Osteoblast (primary cell): ENCODE measurements at regions not wholly inside any gene's neighbourhood (a gene's known extent, or its start where the extent isn't known, plus 50 kb on each side); places are given as distances from the start of the nearest gene placed in this dataset.

Source experiments
- DNase-seq: peaks from one replicate; pipeline ENCODE4 v3.0.0; 2011; ENCODE audit warnings: low spot score, mixed read lengths; ENCODE audit not compliant: insufficient read length; ENCODE audit errors: missing footprints
- H2AFZ ChIP-seq: 2 replicates; pipeline ENCODE4 v1.6.0; 2011; ENCODE audit warnings: mild to moderate bottlenecking, low read length
- H3K27ac ChIP-seq: 2 replicates; pipeline ENCODE4 v1.5.1; 2011; ENCODE audit warnings: mild to moderate bottlenecking, low read depth, low read length, moderate library complexity
- H3K27me3 ChIP-seq: 2 replicates; pipeline ENCODE4 v1.6.0; 2012; ENCODE audit warnings: mild to moderate bottlenecking, control low read depth, inconsistent platforms, low read length, moderate library complexity; ENCODE audit not compliant: insufficient read depth
- H3K36me3 ChIP-seq: 2 replicates; pipeline ENCODE4 v1.5.1; 2011; ENCODE audit warnings: mild to moderate bottlenecking, low read length, control low read depth, moderate library complexity; ENCODE audit not compliant: insufficient read depth
- H3K4me1 ChIP-seq: 2 replicates; pipeline ENCODE4 v1.5.1; 2011; ENCODE audit warnings: mild to moderate bottlenecking, low read length, control low read depth, moderate library complexity; ENCODE audit not compliant: insufficient read depth
- H3K4me2 ChIP-seq: 2 replicates; pipeline ENCODE4 v1.6.0; 2011; ENCODE audit warnings: mild to moderate bottlenecking, low read length; ENCODE audit not compliant: insufficient read depth
- H3K4me3 ChIP-seq: fragments of 200-600 bp; sonication (generic); 3 replicates; pipeline ENCODE4 v1.5.1; 2012; ENCODE audit warnings: mild to moderate bottlenecking, low read length, inconsistent platforms; ENCODE audit not compliant: insufficient read depth
- H3K79me2 ChIP-seq: 2 replicates; pipeline ENCODE4 v1.6.0; 2012; ENCODE audit warnings: mild to moderate bottlenecking, low read length, control low read depth, inconsistent platforms; ENCODE audit not compliant: insufficient read depth
- H3K9me3 ChIP-seq: 2 replicates; pipeline ENCODE4 v1.5.1; 2011; ENCODE audit warnings: low read depth, low read length, control low read depth
- H4K20me1 ChIP-seq: 2 replicates; pipeline ENCODE4 v1.6.0; 2012; ENCODE audit warnings: mild to moderate bottlenecking, low read length, control low read depth; ENCODE audit not compliant: insufficient read depth
- CTCF ChIP-seq: IDR thresholded peaks from 2 replicates; pipeline ENCODE4 v1.5.1; 2011; ENCODE audit warnings: mild to moderate bottlenecking, low read depth, low read length, moderate library complexity; ENCODE audit errors: extremely low read depth

- DNase-seq: no peak
- no peaks in the 10 kb centered on the region for H3K27me3 ChIP-seq
- no peak overlapping the region for H3K4me3 ChIP-seq
- no peaks in the 10 kb centered on the region for H3K79me2 ChIP-seq
- no peak overlapping the region for H3K4me2 ChIP-seq
- TF ChIP-seq CTCF: no peak
- no peaks in the 10 kb centered on the region for H3K36me3 ChIP-seq
- no peak overlapping the region for H2AFZ ChIP-seq
- H3K4me1 ChIP-seq: no peaks in the 10 kb centered on the region
- no peaks in the 10 kb centered on the region for H4K20me1 ChIP-seq
- peaks cover 2% of the 10 kb centered on the region for H3K9me3 ChIP-seq
- H3K27ac ChIP-seq: no peak overlapping the region
Observed at GRCh38 chr1:34283142-34283541, 106.4 kb downstream of the C1orf94 start.

GRCh38 chr1:34286511-34286910 is 109.8 kb downstream of the C1orf94 start:
- no peaks in the 10 kb centered on the region for H4K20me1 ChIP-seq
- no peak for DNase-seq
- H3K4me2 ChIP-seq: no peak overlapping the region
- no peaks in the 10 kb centered on the region for H3K36me3 ChIP-seq
- no peak overlapping the region for H3K4me3 ChIP-seq
- H2AFZ ChIP-seq: no peak overlapping the region
- no peak overlapping the region for H3K27ac ChIP-seq
- no peaks in the 10 kb centered on the region for H3K79me2 ChIP-seq
- no peak for TF ChIP-seq CTCF
- no peaks in the 10 kb centered on the region for H3K4me1 ChIP-seq
- peaks cover 2% of the 10 kb centered on the region for H3K9me3 ChIP-seq
- no peaks in the 10 kb centered on the region for H3K27me3 ChIP-seq

- Histone ChIP-seq H3K27ac (no peak overlapping the region), H3K27me3 (no peaks in the 10 kb centered on the region), H3K4me3 (no peak overlapping the region), H4K20me1 (no peaks in the 10 kb centered on the region), H3K79me2 (no peaks in the 10 kb centered on the region), H3K36me3 (no peaks in the 10 kb centered on the region), H3K9me3 (peaks cover 2% of the 10 kb centered on the region), H3K4me1 (no peaks in the 10 kb centered on the region), H2AFZ (no peak overlapping the region), H3K4me2 (no peak overlapping the region)
- TF ChIP-seq CTCF: no peak
- no peak for DNase-seq
Observed at GRCh38 chr1:34290831-34291230, 114.1 kb downstream of the C1orf94 start.

GRCh38 chr1:34292472-34292871 is 115.8 kb downstream of the C1orf94 start:
- Histone ChIP-seq H3K4me3 (no peak overlapping the region), H3K4me1 (no peaks in the 10 kb centered on the region), H3K4me2 (no peak overlapping the region), H3K27ac (no peak overlapping the region), H3K9me3 (no peaks in the 10 kb centered on the region), H3K27me3 (no peaks in the 10 kb centered on the region), H3K79me2 (no peaks in the 10 kb centered on the region), H4K20me1 (no peaks in the 10 kb centered on the region), H2AFZ (no peak overlapping the region), H3K36me3 (no peaks in the 10 kb centered on the region)
- no peak for TF ChIP-seq CTCF
- no peak for DNase-seq
